GM06990 (cell line): ENCODE measurements at regions not wholly inside any gene's neighbourhood (a gene's known extent, or its start where the extent isn't known, plus 50 kb on each side); places are given as distances from the start of the nearest gene placed in this dataset.

ENCODE experiments used
- DNase-seq: peaks from one replicate; pipeline ENCODE4 v3.0.0-alpha.2; 2011; ENCODE audit not compliant: insufficient read length; ENCODE audit errors: extremely low read depth
- H3K27me3 ChIP-seq: replicated peaks from 2 replicates; pipeline ENCODE4 v1.6.0; 2011; ENCODE audit warnings: low read length; ENCODE audit not compliant: control insufficient read depth, insufficient read depth
- H3K36me3 ChIP-seq: 2 replicates; pipeline ENCODE4 v1.5.1; 2011; ENCODE audit warnings: low read length; ENCODE audit not compliant: control insufficient read depth, insufficient read depth
- H3K4me3 ChIP-seq: replicated peaks from 2 replicates; pipeline ENCODE4 v1.5.1; 2011; ENCODE audit warnings: low read depth, mild to moderate bottlenecking, control low read depth, low read length
- TF ChIP-seq, protein P1 (sequence below): IDR thresholded peaks from 2 replicates; pipeline ENCODE4 v1.5.1; 2011; ENCODE audit warnings: low read length, control low read depth, mild to moderate bottlenecking, inconsistent platforms; ENCODE audit not compliant: insufficient read depth, poor library complexity, severe bottlenecking

DNA sequence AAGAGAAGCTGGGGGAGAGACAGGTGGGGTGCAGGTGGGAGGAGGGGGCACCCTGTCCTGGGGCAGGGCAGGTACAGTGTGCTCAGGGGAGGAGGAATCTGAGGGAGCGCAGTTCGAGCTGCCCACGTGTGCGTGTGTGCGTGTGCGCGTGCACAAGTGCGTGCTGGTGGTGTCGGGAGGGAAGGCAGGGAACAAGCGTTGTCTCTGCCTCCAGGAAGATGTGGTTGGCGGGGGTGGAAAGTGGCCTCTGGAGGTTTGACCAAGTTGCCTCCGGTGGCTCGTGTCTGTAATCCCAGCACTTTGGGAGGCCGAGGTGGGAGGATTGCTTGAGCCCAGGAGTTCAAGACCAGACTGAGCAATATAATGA, 49.9 kb upstream of the THY1 start:
- H3K27me3 ChIP-seq = no peaks in the 10 kb centered on the region; the same call in 1 of the 2 replicates
- TF ChIP-seq, protein P1, sequence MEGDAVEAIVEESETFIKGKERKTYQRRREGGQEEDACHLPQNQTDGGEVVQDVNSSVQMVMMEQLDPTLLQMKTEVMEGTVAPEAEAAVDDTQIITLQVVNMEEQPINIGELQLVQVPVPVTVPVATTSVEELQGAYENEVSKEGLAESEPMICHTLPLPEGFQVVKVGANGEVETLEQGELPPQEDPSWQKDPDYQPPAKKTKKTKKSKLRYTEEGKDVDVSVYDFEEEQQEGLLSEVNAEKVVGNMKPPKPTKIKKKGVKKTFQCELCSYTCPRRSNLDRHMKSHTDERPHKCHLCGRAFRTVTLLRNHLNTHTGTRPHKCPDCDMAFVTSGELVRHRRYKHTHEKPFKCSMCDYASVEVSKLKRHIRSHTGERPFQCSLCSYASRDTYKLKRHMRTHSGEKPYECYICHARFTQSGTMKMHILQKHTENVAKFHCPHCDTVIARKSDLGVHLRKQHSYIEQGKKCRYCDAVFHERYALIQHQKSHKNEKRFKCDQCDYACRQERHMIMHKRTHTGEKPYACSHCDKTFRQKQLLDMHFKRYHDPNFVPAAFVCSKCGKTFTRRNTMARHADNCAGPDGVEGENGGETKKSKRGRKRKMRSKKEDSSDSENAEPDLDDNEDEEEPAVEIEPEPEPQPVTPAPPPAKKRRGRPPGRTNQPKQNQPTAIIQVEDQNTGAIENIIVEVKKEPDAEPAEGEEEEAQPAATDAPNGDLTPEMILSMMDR = no peak
- no peaks in the 10 kb centered on the region for H3K36me3 ChIP-seq
- H3K4me3 ChIP-seq = no peak overlapping the region
- no peak for DNase-seq
